Thyroid gland (tissue), 4 donors: ENCODE measurements at regions not wholly inside any gene's neighbourhood (a gene's known extent, or its start where the extent isn't known, plus 50 kb on each side); places are given as distances from the start of the nearest gene placed in this dataset.

Experiments
- POLR2A ChIP-seq, 2 donors: fragments of 450-650 bp; IDR thresholded peaks; one replicate each; pipeline ENCODE4 v1.6.1; 2017; ENCODE audit warnings: antibody characterized with exemption in 2 of 2, mild to moderate bottlenecking in 2 of 2, moderate library complexity in 1 of 2
- TF ChIP-seq, protein P1 (sequence below), 6 experiments: fragments of 200-600 bp in 3 of 6; fragments of 450-650 bp in 3 of 6; sonication (generic) in 3 of 6; IDR thresholded peaks; one replicate each; pipeline ENCODE4 v1.5.1; 2016 to 2019; ENCODE audit warnings: antibody characterized with exemption in 6 of 6, mild to moderate bottlenecking in 2 of 6, inconsistent platforms in 1 of 6, moderate library complexity in 1 of 6

DNA sequence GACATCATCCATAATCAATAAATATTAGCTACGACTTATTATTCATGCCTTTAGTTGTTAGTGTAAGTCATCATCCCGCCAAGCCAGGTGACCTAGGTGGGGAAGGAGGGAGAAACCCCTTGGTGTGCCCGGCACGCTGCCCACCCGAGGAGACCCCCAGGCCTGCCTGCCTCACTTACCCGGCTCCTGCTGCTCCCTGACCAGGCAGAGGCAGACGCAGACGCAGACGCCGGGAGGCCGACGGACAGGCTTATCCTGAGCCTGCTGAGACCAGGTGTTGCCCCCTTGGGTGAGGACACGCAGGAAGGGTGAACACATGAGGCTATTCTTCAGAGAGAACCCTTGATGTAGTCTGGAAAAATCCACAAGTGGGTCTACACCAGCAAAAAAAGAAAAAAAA, 401.8 kb downstream of the GALR1 start:
- TF ChIP-seq, protein P1, sequence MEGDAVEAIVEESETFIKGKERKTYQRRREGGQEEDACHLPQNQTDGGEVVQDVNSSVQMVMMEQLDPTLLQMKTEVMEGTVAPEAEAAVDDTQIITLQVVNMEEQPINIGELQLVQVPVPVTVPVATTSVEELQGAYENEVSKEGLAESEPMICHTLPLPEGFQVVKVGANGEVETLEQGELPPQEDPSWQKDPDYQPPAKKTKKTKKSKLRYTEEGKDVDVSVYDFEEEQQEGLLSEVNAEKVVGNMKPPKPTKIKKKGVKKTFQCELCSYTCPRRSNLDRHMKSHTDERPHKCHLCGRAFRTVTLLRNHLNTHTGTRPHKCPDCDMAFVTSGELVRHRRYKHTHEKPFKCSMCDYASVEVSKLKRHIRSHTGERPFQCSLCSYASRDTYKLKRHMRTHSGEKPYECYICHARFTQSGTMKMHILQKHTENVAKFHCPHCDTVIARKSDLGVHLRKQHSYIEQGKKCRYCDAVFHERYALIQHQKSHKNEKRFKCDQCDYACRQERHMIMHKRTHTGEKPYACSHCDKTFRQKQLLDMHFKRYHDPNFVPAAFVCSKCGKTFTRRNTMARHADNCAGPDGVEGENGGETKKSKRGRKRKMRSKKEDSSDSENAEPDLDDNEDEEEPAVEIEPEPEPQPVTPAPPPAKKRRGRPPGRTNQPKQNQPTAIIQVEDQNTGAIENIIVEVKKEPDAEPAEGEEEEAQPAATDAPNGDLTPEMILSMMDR (IDR thresholded peaks at IDR 0.05): no peak
- TF ChIP-seq POLR2A (IDR thresholded peaks at IDR 0.05): no peak
